H1 (cell line): ENCODE measurements at regions not wholly inside any gene's neighbourhood (a gene's known extent, or its start where the extent isn't known, plus 50 kb on each side); places are given as distances from the start of the nearest gene placed in this dataset.

ENCODE experiments used
- JUND ChIP-seq: IDR thresholded peaks from 2 replicates; pipeline ENCODE4 v1.6.1; 2011; ENCODE audit warnings: mild to moderate bottlenecking, improper control_type of control experiment, low read length
- KDM5A ChIP-seq: fragments of 200-600 bp; IDR thresholded peaks from 2 replicates; pipeline ENCODE4 v1.7.1; 2012; ENCODE audit warnings: mild to moderate bottlenecking, low read length, inconsistent platforms, mixed read lengths
- NRF1 ChIP-seq: IDR thresholded peaks from 2 replicates; pipeline ENCODE4 v1.6.1; 2011; ENCODE audit warnings: mild to moderate bottlenecking, low read depth, low read length, improper control_type of control experiment

DNA sequence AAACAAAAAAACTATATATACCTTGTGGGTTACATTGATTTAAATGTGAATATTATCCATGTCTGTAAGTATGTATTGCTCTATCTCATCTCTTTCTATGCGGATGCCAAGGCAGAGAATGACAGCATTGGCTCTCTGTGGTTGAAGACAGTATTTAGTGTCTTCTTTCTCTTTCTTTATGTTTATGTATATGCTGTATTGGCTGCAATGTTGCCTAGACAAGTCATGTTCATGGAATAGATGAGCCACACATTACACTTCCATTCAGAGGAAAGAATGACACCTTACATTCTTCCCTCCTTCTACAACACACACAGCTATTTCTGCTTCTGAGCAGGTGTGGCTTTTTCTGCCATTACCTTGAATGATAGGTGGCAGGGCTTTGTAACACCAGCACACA lies 639.4 kb upstream of the MIR17HG start (continued):
- TF ChIP-seq JUND (no peak), KDM5A (no peak), NRF1 (no peak)
